GM18951 (cell line): ENCODE measurements at regions not wholly inside any gene's neighbourhood (a gene's known extent, or its start where the extent isn't known, plus 50 kb on each side); places are given as distances from the start of the nearest gene placed in this dataset.
"Not testable (repeated sequence)": the region's sequence is repeated elsewhere in the genome, so short reads cannot be mapped to it uniquely, and the experiment has no call there.

Experiments used
- POLR2A ChIP-seq: IDR thresholded peaks from 4 replicates; pipeline ENCODE4 v1.6.1; 2011; ENCODE audit warnings: mild to moderate bottlenecking; ENCODE audit not compliant: insufficient read length, insufficient read depth; ENCODE audit errors: extremely low read depth
- in situ Hi-C: fragments of 300-500 bp; cut with MboI; formaldehyde crosslinking; loops from one replicate; pipeline ENCODE4 v1.12.0; 2022; ENCODE audit warnings: low sequenced_read_pairs, mixed read lengths, inconsistent platforms; ENCODE audit not compliant: unreplicated experiment

DNA sequence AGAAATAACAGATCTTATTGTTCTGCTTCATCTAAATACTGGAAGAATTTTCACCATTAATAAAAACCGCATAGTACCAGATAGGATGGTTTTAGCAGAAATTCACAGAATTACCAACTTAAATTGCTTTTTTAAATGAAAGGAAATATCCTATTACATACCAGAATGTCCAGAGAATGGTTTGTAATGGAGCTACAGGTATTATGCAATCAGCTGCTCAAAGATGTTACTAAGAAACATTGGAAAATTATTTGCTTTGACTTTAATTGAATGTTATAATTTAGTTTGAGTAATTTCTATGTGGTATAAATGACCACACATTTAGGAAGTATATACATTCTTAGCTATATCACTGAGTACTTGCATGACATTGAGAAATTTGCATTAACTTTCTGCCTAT, 338.3 kb downstream of the ETV1 start:
- no peak for TF ChIP-seq POLR2A
- in situ Hi-C loops: no loop called here

- TF ChIP-seq POLR2A: no peak
- in situ Hi-C loops: no loop called here
Observed at GRCh38 chr7:13656330-13656729, 333.1 kb downstream of the ETV1 start.

- TF ChIP-seq POLR2A: no peak
- in situ Hi-C loops: no loop called here
Observed at GRCh38 chr7:13673290-13673689, 316.2 kb downstream of the ETV1 start.

DNA sequence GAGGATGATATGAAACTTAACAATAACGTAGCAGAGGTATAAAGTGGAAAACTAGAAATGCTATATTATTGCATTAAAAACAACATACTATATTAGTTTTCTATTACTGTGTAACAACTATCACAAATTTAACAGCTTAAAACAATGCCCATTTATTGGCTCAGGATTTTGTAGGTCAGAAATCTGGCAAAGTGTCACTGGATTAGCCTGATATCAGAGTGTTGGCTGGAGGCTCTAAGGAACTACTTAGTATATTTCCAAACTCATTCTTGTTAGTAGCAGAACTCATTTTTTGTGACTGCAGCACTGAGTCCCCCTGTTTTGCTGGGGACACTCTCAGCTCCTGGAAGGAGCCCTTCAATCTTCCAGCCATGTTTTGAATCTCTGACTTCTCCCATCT, 306.8 kb downstream of the ETV1 start:
- TF ChIP-seq POLR2A: no peak
- in situ Hi-C loops: no loop called here

GRCh38 chr7:13687500-13687899, 302.0 kb downstream of the ETV1 start:
- no peak for TF ChIP-seq POLR2A
- in situ Hi-C loops: no loop called here

DNA sequence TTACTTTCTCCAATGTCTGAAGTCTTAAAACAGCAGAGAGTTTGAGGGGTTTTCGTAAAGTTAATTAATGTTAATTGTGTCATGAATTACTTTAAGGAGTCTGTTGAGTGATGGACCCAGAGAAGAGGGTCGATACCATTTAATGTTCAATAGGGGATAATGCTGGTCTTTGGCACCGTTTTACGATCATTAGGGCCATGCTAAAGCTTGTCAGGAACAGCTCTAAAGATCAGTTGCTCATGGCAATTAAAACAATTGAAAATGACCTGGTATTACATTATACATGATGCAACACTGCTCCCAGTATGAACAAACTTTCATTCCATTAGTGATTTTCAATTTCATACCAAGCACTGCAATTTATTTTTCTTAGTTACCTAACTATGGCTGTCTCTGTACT, 296.9 kb downstream of the ETV1 start:
- no peak for TF ChIP-seq POLR2A
- in situ Hi-C loops: no loop called here

DNA sequence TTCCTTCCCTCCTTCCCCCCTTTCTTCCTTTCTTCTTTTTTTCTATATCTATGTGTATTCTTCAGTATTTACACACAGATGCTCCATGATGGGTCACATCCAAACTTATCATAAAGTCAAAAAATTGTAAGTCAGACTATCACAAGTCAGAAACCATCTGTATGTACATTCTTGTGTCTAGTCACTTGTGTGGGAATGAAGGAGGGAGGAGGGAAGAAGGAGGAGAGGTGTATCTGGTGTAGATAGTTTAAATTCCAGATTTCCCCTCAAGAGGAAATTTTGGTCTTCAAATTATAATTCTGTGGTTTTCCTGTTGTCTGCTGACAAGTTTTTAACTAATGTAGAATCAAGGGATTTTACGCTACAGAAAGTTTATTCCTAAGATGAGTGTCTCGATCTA, 287.2 kb downstream of the ETV1 start:
- in situ Hi-C loops: no loop called here
- TF ChIP-seq POLR2A: no peak

DNA sequence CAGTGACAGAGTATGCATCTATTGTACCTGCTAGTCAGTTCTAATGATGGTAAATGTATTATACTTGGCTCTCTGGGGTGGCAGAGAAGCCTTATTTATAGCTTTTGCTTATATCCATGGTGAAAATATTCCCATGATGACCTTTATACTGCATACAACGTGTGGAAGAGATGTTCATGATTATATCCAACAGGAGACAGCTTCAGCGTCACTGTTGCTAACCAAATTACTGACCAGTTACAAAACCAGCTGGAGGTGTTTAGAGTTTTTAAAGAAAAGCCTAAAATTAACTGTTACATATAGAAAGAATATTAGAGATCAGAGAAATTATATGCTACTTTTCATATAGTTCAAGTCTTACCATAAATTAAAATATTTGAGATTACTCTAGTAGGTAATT, 280.8 kb downstream of the ETV1 start:
- in situ Hi-C loops: no loop called here
- no peak for TF ChIP-seq POLR2A

DNA sequence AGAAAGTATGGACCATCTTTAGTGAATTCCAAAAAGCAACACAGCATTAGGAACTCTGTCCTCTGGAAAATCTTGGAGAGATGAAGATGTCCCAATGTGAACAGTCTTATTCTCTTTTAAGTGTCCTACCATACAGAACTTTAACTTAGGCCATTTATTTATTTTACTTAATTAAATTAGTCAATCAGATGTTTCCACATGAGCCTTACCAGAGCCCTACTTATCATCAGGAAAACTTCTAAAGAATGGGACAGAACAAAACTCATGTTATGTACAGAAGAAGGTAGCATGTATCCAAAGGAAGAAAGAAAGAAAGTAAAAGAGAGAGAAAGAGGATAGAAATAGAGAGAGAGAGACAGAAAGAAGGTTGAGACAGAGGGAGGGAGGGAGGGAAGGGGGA, 276.4 kb downstream of the ETV1 start:
- in situ Hi-C loops: no loop called here
- no peak for TF ChIP-seq POLR2A

- in situ Hi-C loops: no loop called here
- TF ChIP-seq POLR2A: no peak
Observed at GRCh38 chr7:13715534-13715933, 273.9 kb downstream of the ETV1 start.

DNA sequence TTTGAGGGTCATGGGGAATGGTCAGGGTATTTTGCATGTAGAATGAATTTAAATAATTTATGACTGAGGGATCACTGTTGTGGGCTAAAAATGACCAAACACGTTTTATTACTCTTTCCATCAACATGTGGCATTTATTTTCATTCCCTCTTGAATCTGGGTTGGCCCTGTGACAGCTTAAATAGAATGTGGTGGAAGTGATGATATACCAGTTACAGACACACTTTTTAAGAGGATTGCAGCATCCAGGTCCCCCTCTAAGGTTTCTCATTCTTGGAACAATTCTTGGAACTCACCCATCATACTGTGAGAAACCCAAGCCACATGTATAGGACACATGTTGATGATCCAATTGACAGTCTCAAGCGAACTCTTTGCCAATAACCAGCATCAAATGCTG, 272.4 kb downstream of the ETV1 start:
- no peak for TF ChIP-seq POLR2A
- in situ Hi-C loops: no loop called here

GRCh38 chr7:13724191-13724976, 265.1 kb downstream of the ETV1 start:
- no peak for TF ChIP-seq POLR2A
- in situ Hi-C loops: no loop called here

DNA sequence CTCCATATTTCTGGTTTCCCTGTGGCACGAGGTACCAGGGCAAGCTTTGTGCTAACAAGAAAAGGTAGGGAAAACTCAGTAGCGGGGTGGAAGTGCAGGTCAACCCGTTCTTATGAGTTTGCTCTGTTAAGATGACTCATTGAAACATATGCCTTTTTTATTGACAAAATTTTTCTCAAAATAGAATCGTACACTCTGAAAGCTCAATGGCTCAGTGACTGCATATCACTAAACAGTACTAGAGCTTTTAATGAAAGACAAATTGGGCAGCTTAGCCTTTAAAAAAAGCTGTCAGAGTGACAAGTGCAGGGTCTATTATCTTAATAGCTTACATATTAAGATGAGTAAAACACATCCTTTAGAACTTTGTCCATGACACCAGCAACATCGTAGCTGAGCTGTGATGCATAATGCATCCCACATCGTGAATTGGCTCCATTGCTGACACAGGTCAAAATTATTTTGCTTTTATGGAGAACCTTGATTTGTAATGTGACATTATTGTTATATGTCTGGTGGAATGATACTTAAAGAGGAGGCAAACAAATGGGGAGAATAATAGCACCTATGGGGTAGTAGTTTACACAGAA, 264.4 kb downstream of the ETV1 start:
- no peak for TF ChIP-seq POLR2A

DNA sequence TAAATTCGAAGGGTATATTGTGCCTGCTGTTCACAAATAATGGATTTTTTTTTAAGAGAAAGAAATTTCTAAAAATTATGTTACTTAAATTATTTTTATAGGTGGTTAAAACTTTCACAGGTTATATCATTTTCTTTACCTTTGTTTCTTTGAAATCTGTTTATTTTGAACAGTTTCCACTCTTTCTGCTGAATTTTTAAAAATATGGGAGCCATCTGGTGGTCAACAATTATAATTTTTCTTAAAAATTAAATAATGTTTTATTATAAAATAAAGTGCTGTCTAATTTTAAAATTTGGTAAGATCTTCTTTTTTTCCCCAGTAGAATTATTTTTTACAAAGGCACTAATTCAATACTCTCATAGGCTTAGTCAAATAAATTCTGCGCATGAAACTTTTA, 263.9 kb downstream of the ETV1 start:
- in situ Hi-C loops: no loop called here

More for the DNA sequence above, 264.4 kb downstream of the ETV1 start:
- in situ Hi-C loops: no loop called here

GRCh38 chr7:13727279-13727678, 262.2 kb downstream of the ETV1 start:
- TF ChIP-seq POLR2A: no peak
- in situ Hi-C loops: no loop called here

More for the DNA sequence above, 263.9 kb downstream of the ETV1 start:
- TF ChIP-seq POLR2A: no peak

GRCh38 chr7:13727751-13728150, 261.7 kb downstream of the ETV1 start:
- in situ Hi-C loops: no loop called here

GRCh38 chr7:13728430-13728829, 261.0 kb downstream of the ETV1 start:
- in situ Hi-C loops: not testable (repeated sequence)

More at GRCh38 chr7:13727751-13728150, 261.7 kb downstream of the ETV1 start:
- TF ChIP-seq POLR2A: no peak
